Lung (tissue), 11 donors: ENCODE measurements at regions not wholly inside any gene's neighbourhood (a gene's known extent, or its start where the extent isn't known, plus 50 kb on each side); places are given as distances from the start of the nearest gene placed in this dataset.
A peak's percentile ranks its signal among the peaks of the same experiment; 100 is the strongest.
"Not testable (repeated sequence)": the region's sequence is repeated elsewhere in the genome, so short reads cannot be mapped to it uniquely, and the experiment has no call there.

Experiments
- ATAC-seq: fragments of 200-7000 bp; cut with Tn5 transposase; one replicate; pipeline ENCODE4 v1.9.1; 2020; ENCODE audit warnings: moderate number of reproducible peaks; ENCODE audit not compliant: insufficient read depth, low FRiP score
- DNase-seq, 3 donors: peaks; one replicate each; pipeline ENCODE4 v3.0.0-alpha.2; 2013 to 2017
- H3K27ac ChIP-seq, 2 donors: one replicate each; pipeline ENCODE4 v1.5.1; 2013; ENCODE audit warnings: mild to moderate bottlenecking in 2 of 2, moderate library complexity in 2 of 2, control low read depth in 1 of 2, inconsistent platforms in 1 of 2, low read depth in 1 of 2, low read length in 1 of 2
- H3K27me3 ChIP-seq, 3 donors: one replicate each; pipeline ENCODE4 v1.5.1; 2013; ENCODE audit warnings: low read length in 2 of 3; ENCODE audit not compliant: control insufficient read depth in 3 of 3, insufficient read depth in 3 of 3
- H3K36me3 ChIP-seq, 4 donors: one replicate each; pipeline ENCODE4 v1.5.1; 2013; ENCODE audit warnings: low read length in 4 of 4, mild to moderate bottlenecking in 1 of 4, moderate library complexity in 1 of 4; ENCODE audit not compliant: control insufficient read depth in 4 of 4, insufficient read depth in 4 of 4
- H3K4me1 ChIP-seq, 5 donors: one replicate each; pipeline ENCODE4 v1.5.1; 2013; ENCODE audit warnings: low read length in 5 of 5, mild to moderate bottlenecking in 2 of 5, moderate library complexity in 1 of 5; ENCODE audit not compliant: control insufficient read depth in 5 of 5, insufficient read depth in 5 of 5
- H3K4me3 ChIP-seq: one replicate; pipeline ENCODE4 v1.5.1; 2013; ENCODE audit warnings: mild to moderate bottlenecking, control low read depth, moderate library complexity
- H3K9ac ChIP-seq, 2 donors: one replicate each; pipeline ENCODE4 v1.5.1; 2013; ENCODE audit warnings: low read length in 2 of 2, control low read depth in 1 of 2; ENCODE audit not compliant: insufficient read depth in 1 of 2
- H3K9me3 ChIP-seq, 4 donors: one replicate each; pipeline ENCODE4 v1.5.1; 2013; ENCODE audit warnings: low read length in 3 of 4, mild to moderate bottlenecking in 1 of 4, moderate library complexity in 1 of 4; ENCODE audit not compliant: control insufficient read depth in 4 of 4, insufficient read depth in 3 of 4
- WGBS, 2 donors: extraction: QIAGEN DNeasy Blood & Tissue Kit; methylation state at CpG; one replicate each; pipeline ENCODE4 v1.1.7; 2013; 5-methylcytosine and 5-hydroxymethylcytosine counted together
- TF ChIP-seq, protein P1 (sequence below): IDR thresholded peaks from 2 replicates; pipeline ENCODE4 v1.5.1; 2012; ENCODE audit warnings: mild to moderate bottlenecking; ENCODE audit errors: control extremely low read depth, extremely low read depth
- donor health status: control.
- donor health status: control.
- donor health status: Bipolar disorder and iron deficiency.
- donor health status: healthy.
- donor health status: DM: yes; HTN: yes; CAD: no.

GRCh38 chr9:42378418-42378815, 195.0 kb downstream of the SPATA31A6 start:
- Histone ChIP-seq H3K9me3 (no peaks in the 10 kb centered on the region), H3K27ac (no peak overlapping the region), H3K4me1 (no peaks in the 10 kb centered on the region), H3K9ac (no peak overlapping the region), H3K36me3 (no peaks in the 10 kb centered on the region), H3K27me3 (no peaks in the 10 kb centered on the region), H3K4me3 (no peak overlapping the region)
- TF ChIP-seq, protein P1, sequence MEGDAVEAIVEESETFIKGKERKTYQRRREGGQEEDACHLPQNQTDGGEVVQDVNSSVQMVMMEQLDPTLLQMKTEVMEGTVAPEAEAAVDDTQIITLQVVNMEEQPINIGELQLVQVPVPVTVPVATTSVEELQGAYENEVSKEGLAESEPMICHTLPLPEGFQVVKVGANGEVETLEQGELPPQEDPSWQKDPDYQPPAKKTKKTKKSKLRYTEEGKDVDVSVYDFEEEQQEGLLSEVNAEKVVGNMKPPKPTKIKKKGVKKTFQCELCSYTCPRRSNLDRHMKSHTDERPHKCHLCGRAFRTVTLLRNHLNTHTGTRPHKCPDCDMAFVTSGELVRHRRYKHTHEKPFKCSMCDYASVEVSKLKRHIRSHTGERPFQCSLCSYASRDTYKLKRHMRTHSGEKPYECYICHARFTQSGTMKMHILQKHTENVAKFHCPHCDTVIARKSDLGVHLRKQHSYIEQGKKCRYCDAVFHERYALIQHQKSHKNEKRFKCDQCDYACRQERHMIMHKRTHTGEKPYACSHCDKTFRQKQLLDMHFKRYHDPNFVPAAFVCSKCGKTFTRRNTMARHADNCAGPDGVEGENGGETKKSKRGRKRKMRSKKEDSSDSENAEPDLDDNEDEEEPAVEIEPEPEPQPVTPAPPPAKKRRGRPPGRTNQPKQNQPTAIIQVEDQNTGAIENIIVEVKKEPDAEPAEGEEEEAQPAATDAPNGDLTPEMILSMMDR: no peak
- ATAC-seq (no peak), DNase-seq (no peak)
- WGBS, 2 donors: 81 to 94% methylated on average over 2 of the region's 2 CpGs

- H3K9me3 ChIP-seq, H3K4me1 ChIP-seq, H3K4me3 ChIP-seq, DNase-seq, H3K27me3 ChIP-seq, H3K27ac ChIP-seq, H3K9ac ChIP-seq, H3K36me3 ChIP-seq, ATAC-seq: not testable (repeated sequence)
- WGBS, 2 donors: 56 to 82% methylated on average over 1 of the region's 1 CpG
Measured at GRCh38 chr9:42379602-42380001, 196.1 kb downstream of the SPATA31A6 start.

- DNase-seq, H3K27me3 ChIP-seq: not testable (repeated sequence)
- WGBS, 2 donors: 93 to 95% methylated on average over 24 of the region's 24 CpGs
Measured at GRCh38 chr9:42384585-42384984, 201.1 kb downstream of the SPATA31A6 start.

GRCh38 chr9:42385574-42386120, 202.2 kb downstream of the SPATA31A6 start:
- H3K4me3 ChIP-seq, H3K4me1 ChIP-seq, H3K36me3 ChIP-seq, ATAC-seq, H3K27ac ChIP-seq, H3K9ac ChIP-seq, H3K27me3 ChIP-seq, H3K9me3 ChIP-seq: not testable (repeated sequence)
- 77 to 88% methylated on average over 9 of the region's 11 CpGs for WGBS, 2 donors
- peak in 2 of 3 donors; percentile 14 to 15 for DNase-seq

More at GRCh38 chr9:42384585-42384984, 201.1 kb downstream of the SPATA31A6 start:
- H3K9me3 ChIP-seq, H3K4me1 ChIP-seq, ATAC-seq, H3K27ac ChIP-seq, H3K36me3 ChIP-seq, H3K9ac ChIP-seq, H3K4me3 ChIP-seq: not testable (repeated sequence)

DNA sequence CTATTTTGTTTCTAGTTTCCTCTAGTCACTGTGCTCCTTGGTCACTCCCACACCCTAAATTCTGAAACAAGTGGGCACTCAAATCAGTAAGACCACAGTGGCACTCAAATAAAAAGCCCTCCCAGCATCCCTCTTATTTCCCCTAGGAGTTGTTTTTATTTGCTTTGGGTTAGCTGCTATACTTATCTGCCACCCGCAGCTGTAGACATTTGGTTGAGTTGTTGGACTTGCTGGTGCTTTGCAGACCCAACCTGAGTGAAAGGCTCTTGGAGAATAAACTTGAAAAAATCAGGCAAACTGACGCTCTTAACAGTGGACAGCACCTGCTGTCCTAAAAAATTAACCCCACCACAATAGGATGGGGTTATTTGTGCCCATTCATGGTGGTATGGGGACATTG, 203.0 kb downstream of the SPATA31A6 start:
- Histone ChIP-seq H3K36me3 (no peaks in the 10 kb centered on the region), H3K4me1 (no peaks in the 10 kb centered on the region), H3K27me3 (no peaks in the 10 kb centered on the region), H3K4me3 (no peak overlapping the region), H3K9me3 (peaks cover 0 to 6% (median 0%) of the 10 kb centered on the region in 4 donors), H3K27ac (no peak overlapping the region), H3K9ac (no peak overlapping the region)
- DNase-seq (no peak), ATAC-seq (no peak)
- WGBS, 2 donors: 53 to 63% methylated on average over 2 of the region's 2 CpGs
- TF ChIP-seq, protein P1: no peak
